HCT116 (cell line): ENCODE measurements at regions not wholly inside any gene's neighbourhood (a gene's known extent, or its start where the extent isn't known, plus 50 kb on each side); places are given as distances from the start of the nearest gene placed in this dataset.
"Not testable (repeated sequence)": the region's sequence is repeated elsewhere in the genome, so short reads cannot be mapped to it uniquely, and the experiment has no call there.

Experiments used
- ATAC-seq: fragments of 200-7000 bp; cut with Tn5 transposase; 2 replicates; pipeline ENCODE4 v1.9.1; 2020; ENCODE audit warnings: mild to moderate bottlenecking, moderate library complexity
- BruUV-seq: library from RNA; stranded (reverse); fragments of 400-500 nt; replicated peaks from 2 replicates; lab custom pipeline; 2021; lab: Mats Ljungman, UMichigan
- CTCF ChIA-PET: fragments of 300-600 bp; sonication (Branson Sonifier 250); formaldehyde crosslinking; loops from one replicate; lab custom pipeline; 2021; ENCODE audit warnings: antibody characterized with exemption; lab: Charles Lee
- POLR2A ChIA-PET: fragments of 300-600, 350-600 bp; sonication (Branson Sonifier 250); formaldehyde crosslinking; loops from one replicate; lab custom pipeline; 2021; ENCODE audit warnings: antibody characterized with exemption; lab: Charles Lee
- RAD21 ChIA-PET, 2 experiments: fragments of 300-600 bp; sonication (Branson Sonifier 250); formaldehyde crosslinking; loops; one replicate each; lab custom pipeline; 2023; ENCODE audit warnings: low total read pairs in 2 of 2; ENCODE audit not compliant: uncharacterized antibody in 2 of 2, unreplicated experiment in 2 of 2, low non-redundant PET in 1 of 2; lab: Charles Lee
- DNase-seq: peaks from one replicate; pipeline ENCODE4 v3.0.0-alpha.2; 2010; ENCODE audit warnings: low read depth, low spot score
- H2AFZ ChIP-seq: fragments of 200-600 bp; shearing (Covaris generic), sonication (generic); 2 replicates; pipeline ENCODE4 v1.6.1; 2017; ENCODE audit warnings: low read depth, mixed run types, mixed read lengths, antibody characterized with exemption, low read length; ENCODE audit not compliant: poor library complexity, severe bottlenecking
- H3K27ac ChIP-seq: 2 replicates; pipeline ENCODE4 v1.5.1; 2012; ENCODE audit warnings: low read depth, low read length
- H3K27me3 ChIP-seq: fragments of 200-600 bp; sonication (generic); 2 replicates; pipeline ENCODE4 v1.6.1; 2016; ENCODE audit warnings: mixed run types, low read length, mixed read lengths; ENCODE audit not compliant: insufficient read depth
- H3K36me3 ChIP-seq, 2 experiments: fragments of 200-500 bp in 1 of 2; fragments of 200-600 bp in 1 of 2; sonication (Bioruptor generic) in 1 of 2; sonication (generic) in 1 of 2; 2 replicates each; pipeline versions ENCODE4 v1.5.1 to v1.6.1; 2014 to 2016; ENCODE audit warnings: low read length in 2 of 2, inconsistent platforms in 1 of 2, mixed read lengths in 1 of 2, mixed run types in 1 of 2; ENCODE audit not compliant: insufficient read depth in 2 of 2, control insufficient read depth in 1 of 2
- H3K4me1 ChIP-seq, 2 experiments: fragments of 200-600 bp in 1 of 2; sonication (generic) in 1 of 2; 2 replicates each; pipeline versions ENCODE4 v1.5.1 to v1.6.1; 2012 to 2017; ENCODE audit warnings: low read length in 2 of 2, inconsistent platforms in 1 of 2, mild to moderate bottlenecking in 1 of 2, mixed read lengths in 1 of 2, mixed run types in 1 of 2, moderate library complexity in 1 of 2; ENCODE audit not compliant: insufficient read depth in 2 of 2, control insufficient read depth in 1 of 2
- H3K4me2 ChIP-seq: fragments of 200-600 bp; sonication (generic); 2 replicates; pipeline ENCODE4 v1.6.1; 2017; ENCODE audit warnings: mixed run types, low read length, mixed read lengths
- H3K4me3 ChIP-seq, 2 experiments: fragments of 200-600 bp in 1 of 2; sonication (generic) in 1 of 2; replicated peaks in 1 of 2; 2 replicates each; pipeline ENCODE4 v1.5.1; 2011 to 2016; ENCODE audit warnings: low read length in 2 of 2, control low read depth in 1 of 2, low read depth in 1 of 2, mild to moderate bottlenecking in 1 of 2, mixed read lengths in 1 of 2, mixed run types in 1 of 2
- H3K79me2 ChIP-seq: fragments of 200-600 bp; sonication (generic); 2 replicates; pipeline ENCODE4 v1.6.1; 2017; ENCODE audit warnings: mild to moderate bottlenecking, mixed run types, low read length, moderate library complexity, mixed read lengths; ENCODE audit not compliant: insufficient read depth
- H3K9ac ChIP-seq: fragments of 200-600 bp; sonication (generic); 2 replicates; pipeline ENCODE4 v1.6.1; 2016; ENCODE audit warnings: low read length, mixed read lengths
- H3K9me2 ChIP-seq: fragments of 200-600 bp; sonication (generic), shearing (Covaris generic); 2 replicates; pipeline ENCODE4 v1.6.1; 2017; ENCODE audit warnings: mixed run types, mild to moderate bottlenecking, moderate library complexity; ENCODE audit not compliant: insufficient read depth
- H3K9me3 ChIP-seq, 2 experiments: fragments of 200-500 bp in 1 of 2; fragments of 200-600 bp in 1 of 2; sonication (Bioruptor generic) in 1 of 2; sonication (generic) in 1 of 2; 2 replicates each; pipeline ENCODE4 v1.6.1; 2014 to 2017; ENCODE audit warnings: low read length in 2 of 2, mixed read lengths in 2 of 2, inconsistent platforms in 1 of 2, low read depth in 1 of 2, mild to moderate bottlenecking in 1 of 2, mixed run types in 1 of 2, moderate library complexity in 1 of 2; ENCODE audit not compliant: control insufficient read depth in 1 of 2, insufficient read depth in 1 of 2
- H4K20me1 ChIP-seq: fragments of 200-600 bp; sonication (generic), shearing (Covaris generic); 2 replicates; pipeline ENCODE4 v1.6.1; 2017; ENCODE audit warnings: mixed run types, mild to moderate bottlenecking, moderate library complexity; ENCODE audit not compliant: insufficient read depth
- CTCF ChIP-seq, 3 experiments: fragments of 200-600 bp in 1 of 3; sonication (generic) in 1 of 3; IDR thresholded peaks in 2 of 3; conservative IDR thresholded peaks in 1 of 3; 2 replicates each; pipeline ENCODE4 v1.5.1; 2012 to 2017; ENCODE audit warnings: low read depth in 2 of 3, low read length in 2 of 3, antibody characterized with exemption in 1 of 3, borderline replicate concordance in 1 of 3, control low read depth in 1 of 3, mild to moderate bottlenecking in 1 of 3, mixed read lengths in 1 of 3, mixed run types in 1 of 3, moderate library complexity in 1 of 3; ENCODE audit not compliant: insufficient read depth in 1 of 3
- ELF1 ChIP-seq: IDR thresholded peaks from 2 replicates; pipeline ENCODE4 v1.6.1; 2012; ENCODE audit warnings: low read depth, borderline replicate concordance
- EZH2phosphoT487 ChIP-seq: fragments of 200-600 bp; IDR thresholded peaks from 2 replicates; pipeline ENCODE4 v1.6.1; 2018; ENCODE audit warnings: antibody characterized with exemption, borderline replicate concordance
- JUND ChIP-seq: IDR thresholded peaks from 2 replicates; pipeline ENCODE4 v1.6.1; 2012
- MAX ChIP-seq: IDR thresholded peaks from 2 replicates; pipeline ENCODE4 v1.6.1; 2012
- POLR2A ChIP-seq: IDR thresholded peaks from 2 replicates; pipeline ENCODE4 v1.7.0; 2011; ENCODE audit warnings: borderline replicate concordance; ENCODE audit not compliant: insufficient read depth, insufficient read length; ENCODE audit errors: extremely low read depth
- POLR2AphosphoS5 ChIP-seq: IDR thresholded peaks from 2 replicates; pipeline ENCODE4 v1.6.1; 2011; ENCODE audit warnings: mild to moderate bottlenecking, low read depth, low read length, moderate library complexity
- SP1 ChIP-seq: IDR thresholded peaks from 2 replicates; pipeline ENCODE4 v1.6.1; 2012; ENCODE audit warnings: low read depth
- TCF7L2 ChIP-seq: IDR thresholded peaks from 2 replicates; pipeline ENCODE4 v1.7.0; 2011; ENCODE audit warnings: borderline replicate concordance, inconsistent platforms; ENCODE audit not compliant: insufficient read depth, insufficient read length; ENCODE audit errors: extremely low read depth
- ZFX ChIP-seq: fragments of 450-650 bp; IDR thresholded peaks from 2 replicates; pipeline ENCODE4 v1.6.1; 2017
- intact Hi-C: fragments of 100-400 bp; cut with micrococcal nuclease; formaldehyde crosslinking; loops from 2 replicates; pipeline ENCODE4 v1.10.0; 2022

GRCh38 chr2:18966131-18966530, 376.8 kb upstream of the NT5C1B start:
- Histone ChIP-seq H2AFZ (no peak overlapping the region), H3K9me3 (no peaks in the 10 kb centered on the region), H3K4me1 (no peaks in the 10 kb centered on the region), H3K4me3 (no peak overlapping the region), H3K9ac (no peak overlapping the region), H3K36me3 (no peaks in the 10 kb centered on the region), H3K27ac (no peak overlapping the region), H4K20me1 (no peaks in the 10 kb centered on the region), H3K9me2 (no peaks in the 10 kb centered on the region), H3K27me3 (0 out of 2 replicates have a peak, but pooled peaks cover 9% of the 10 kb centered on the region), H3K4me2 (no peak overlapping the region), H3K79me2 (no peaks in the 10 kb centered on the region)
- TF ChIP-seq ZFX (no peak), ELF1 (no peak), POLR2A (no peak), MAX (no peak), CTCF (IDR thresholded peaks at IDR 0.05 in 2 of 3, conservative IDR thresholded peaks at IDR 0.05 in 1 of 3; ENCODE audit: borderline replicate concordance in 1 of 3, insufficient read depth in 1 of 3, low read depth in 2 of 3, low read length in 2 of 3) (no peak), POLR2AphosphoS5 (no peak), TCF7L2 (no peak), JUND (no peak), EZH2phosphoT487 (no peak), SP1 (no peak)
- ChIA-PET CTCF (no interaction called here), RAD21 (no interaction called here), POLR2A (no interaction called here)
- ATAC-seq, result no peak
- BruUV-seq, result no TSS peak
- intact Hi-C loops, result no loop called here
- no peak for DNase-seq

- DNase-seq, H4K20me1 ChIP-seq, ATAC-seq, H3K9ac ChIP-seq, H2AFZ ChIP-seq, RAD21 ChIA-PET, H3K27me3 ChIP-seq, H3K79me2 ChIP-seq, POLR2A ChIA-PET, intact Hi-C loops, H3K4me1 ChIP-seq, H3K4me2 ChIP-seq, BruUV-seq, H3K4me3 ChIP-seq, H3K36me3 ChIP-seq, H3K9me3 ChIP-seq, H3K27ac ChIP-seq, CTCF ChIA-PET, H3K9me2 ChIP-seq: not testable (repeated sequence)
These were observed 374.4 kb upstream of the NT5C1B start for GRCh38 chr2:18963739-18964256.
